Gastroesophageal sphincter (tissue), 3 donors: ENCODE measurements at regions not wholly inside any gene's neighbourhood (a gene's known extent, or its start where the extent isn't known, plus 50 kb on each side); places are given as distances from the start of the nearest gene placed in this dataset.

Experiments
- EP300 ChIP-seq: sonication (generic); formaldehyde crosslinking; IDR thresholded peaks from one replicate; pipeline ENCODE4 v1.6.1; 2017; ENCODE audit warnings: antibody characterized with exemption, mild to moderate bottlenecking
- POLR2AphosphoS5 ChIP-seq: sonication (generic); formaldehyde crosslinking; IDR thresholded peaks from one replicate; pipeline ENCODE4 v1.6.1; 2017; ENCODE audit warnings: antibody characterized with exemption
- TF ChIP-seq, protein P1 (sequence below), 4 experiments: fragments of 200-600 bp in 2 of 4; fragments of 450-650 bp in 2 of 4; sonication (generic) in 1 of 4; IDR thresholded peaks; one replicate each; pipeline ENCODE4 v1.5.1; 2017 to 2019; ENCODE audit warnings: antibody characterized with exemption in 4 of 4, mild to moderate bottlenecking in 2 of 4, moderate library complexity in 2 of 4

DNA sequence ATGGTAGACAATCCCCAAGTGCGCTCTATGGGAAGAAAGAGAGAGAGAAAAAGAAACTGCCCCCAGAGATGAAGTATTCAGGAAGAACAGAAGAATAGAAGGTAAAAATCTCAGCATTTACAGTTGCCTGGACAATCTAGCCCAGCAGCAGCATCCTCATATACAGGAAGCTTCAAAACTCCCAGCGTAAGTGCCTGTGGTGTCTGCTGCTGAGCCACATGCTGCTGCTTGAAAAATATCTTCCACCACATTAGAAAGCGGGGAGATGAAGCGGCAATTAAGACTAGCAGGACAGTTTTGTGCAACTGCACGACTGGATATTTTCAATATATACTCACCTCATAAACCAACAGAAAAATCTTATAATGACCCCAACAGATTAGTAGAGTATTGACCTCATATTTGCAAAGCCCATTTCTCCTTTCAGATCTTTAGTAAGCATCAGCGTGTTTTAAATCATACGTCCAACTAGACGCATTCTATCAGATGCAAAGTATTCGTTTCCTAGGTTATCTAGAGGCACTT lies 972.0 kb upstream of the TENM3 start:
- TF ChIP-seq, protein P1, sequence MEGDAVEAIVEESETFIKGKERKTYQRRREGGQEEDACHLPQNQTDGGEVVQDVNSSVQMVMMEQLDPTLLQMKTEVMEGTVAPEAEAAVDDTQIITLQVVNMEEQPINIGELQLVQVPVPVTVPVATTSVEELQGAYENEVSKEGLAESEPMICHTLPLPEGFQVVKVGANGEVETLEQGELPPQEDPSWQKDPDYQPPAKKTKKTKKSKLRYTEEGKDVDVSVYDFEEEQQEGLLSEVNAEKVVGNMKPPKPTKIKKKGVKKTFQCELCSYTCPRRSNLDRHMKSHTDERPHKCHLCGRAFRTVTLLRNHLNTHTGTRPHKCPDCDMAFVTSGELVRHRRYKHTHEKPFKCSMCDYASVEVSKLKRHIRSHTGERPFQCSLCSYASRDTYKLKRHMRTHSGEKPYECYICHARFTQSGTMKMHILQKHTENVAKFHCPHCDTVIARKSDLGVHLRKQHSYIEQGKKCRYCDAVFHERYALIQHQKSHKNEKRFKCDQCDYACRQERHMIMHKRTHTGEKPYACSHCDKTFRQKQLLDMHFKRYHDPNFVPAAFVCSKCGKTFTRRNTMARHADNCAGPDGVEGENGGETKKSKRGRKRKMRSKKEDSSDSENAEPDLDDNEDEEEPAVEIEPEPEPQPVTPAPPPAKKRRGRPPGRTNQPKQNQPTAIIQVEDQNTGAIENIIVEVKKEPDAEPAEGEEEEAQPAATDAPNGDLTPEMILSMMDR (IDR thresholded peaks at IDR 0.05): no peak
- no peak for TF ChIP-seq EP300
- TF ChIP-seq POLR2AphosphoS5: no peak
